Stimulated activated naive B cell treated with anti-CD40 and anti-IgM and Interleukin-4, amounts not matched to agents 10 μg/mL and 1 μg/mL and 100 μg/mL, for 72 hours (primary cell): ENCODE measurements at regions not wholly inside any gene's neighbourhood (a gene's known extent, or its start where the extent isn't known, plus 50 kb on each side); places are given as distances from the start of the nearest gene placed in this dataset.

Experiments
- ATAC-seq, 2 donors: fragments of 150-1000 bp; cut with Tn5 transposase; replicated peaks; 2 replicates each; pipeline ENCODE4 v1.10.0; 2021; ENCODE audit warnings: moderate library complexity in 1 of 2
- DNase-seq: peaks from one replicate; pipeline ENCODE4 v3.0.0; 2021
- H3K27ac Mint-ChIP-seq: one replicate; pipeline ENCODE4 v1.8.0; 2022; ENCODE audit warnings: mild to moderate bottlenecking, mixed read lengths
- H3K27me3 Mint-ChIP-seq, 2 donors: one replicate each; pipeline ENCODE4 v1.8.0; 2022; ENCODE audit warnings: mixed read lengths in 2 of 2
- H3K36me3 Mint-ChIP-seq, 2 donors: one replicate each; pipeline ENCODE4 v1.8.0; 2022; ENCODE audit warnings: mixed read lengths in 2 of 2, mild to moderate bottlenecking in 1 of 2
- H3K4me1 Mint-ChIP-seq, 2 donors: one replicate each; pipeline ENCODE4 v1.8.0; 2022; ENCODE audit warnings: mixed read lengths in 2 of 2, mild to moderate bottlenecking in 1 of 2
- H3K4me3 Mint-ChIP-seq, 2 donors: one replicate each; pipeline ENCODE4 v1.8.0; 2022; ENCODE audit warnings: mild to moderate bottlenecking in 2 of 2, mixed read lengths in 2 of 2, moderate library complexity in 1 of 2
- H3K9me3 Mint-ChIP-seq, 2 donors: one replicate each; pipeline ENCODE4 v1.8.0; 2022; ENCODE audit warnings: mixed read lengths in 2 of 2, mild to moderate bottlenecking in 1 of 2

DNA sequence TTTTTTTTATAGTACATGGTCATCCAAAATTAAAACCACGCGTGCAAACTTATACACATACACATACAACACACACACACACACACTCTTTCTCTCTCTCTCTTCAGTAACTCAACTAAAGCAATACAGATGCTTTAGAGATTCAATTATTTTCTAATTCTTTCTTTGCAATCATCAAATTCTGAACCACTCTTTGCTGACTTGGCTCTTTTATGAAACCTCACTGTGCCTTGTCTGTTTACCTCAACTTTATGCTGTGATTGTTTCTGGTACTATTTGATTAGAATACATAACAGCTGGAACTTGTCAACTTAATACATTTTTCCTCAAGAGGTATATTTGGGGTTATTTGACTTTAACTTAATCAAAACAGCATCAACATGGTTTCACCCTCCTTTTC lies 1309.7 kb downstream of the ROBO2 start:
- Mint-ChIP-seq H3K27me3 (no peaks in the 10 kb centered on the region), H3K27ac (no peak overlapping the region), H3K4me1 (no peaks in the 10 kb centered on the region), H3K4me3 (no peak overlapping the region), H3K36me3 (no peaks in the 10 kb centered on the region), H3K9me3 (peaks cover 0 to 4% of the 10 kb centered on the region in 2 donors)
- no peak for DNase-seq
- ATAC-seq, result no peak

DNA sequence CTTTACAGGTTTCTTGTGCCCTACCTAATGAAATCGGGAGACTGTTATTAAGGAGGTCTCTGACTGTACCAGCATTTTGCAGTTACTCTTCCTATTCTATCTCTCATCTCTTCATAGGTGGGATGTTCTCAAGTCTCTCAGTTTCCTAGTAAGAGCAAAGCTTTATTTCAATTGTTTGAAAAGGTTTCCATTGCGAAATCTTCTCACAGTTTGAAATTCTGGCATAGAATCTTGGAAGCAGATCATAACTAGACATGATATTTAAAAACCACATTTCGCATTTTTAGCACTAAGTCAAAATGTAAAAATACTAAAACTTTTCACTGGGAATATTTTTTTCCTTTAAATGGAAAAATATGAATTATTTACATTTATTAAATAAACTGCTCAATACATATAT lies 1311.4 kb downstream of the ROBO2 start:
- no peaks in the 10 kb centered on the region for H3K27me3 Mint-ChIP-seq
- no peak for ATAC-seq
- no peaks in the 10 kb centered on the region for H3K4me1 Mint-ChIP-seq
- H3K27ac Mint-ChIP-seq, result no peak overlapping the region
- H3K36me3 Mint-ChIP-seq, result no peaks in the 10 kb centered on the region
- peaks cover 0 to 8% of the 10 kb centered on the region in 2 donors for H3K9me3 Mint-ChIP-seq
- no peak overlapping the region for H3K4me3 Mint-ChIP-seq
- DNase-seq, result no peak

DNA sequence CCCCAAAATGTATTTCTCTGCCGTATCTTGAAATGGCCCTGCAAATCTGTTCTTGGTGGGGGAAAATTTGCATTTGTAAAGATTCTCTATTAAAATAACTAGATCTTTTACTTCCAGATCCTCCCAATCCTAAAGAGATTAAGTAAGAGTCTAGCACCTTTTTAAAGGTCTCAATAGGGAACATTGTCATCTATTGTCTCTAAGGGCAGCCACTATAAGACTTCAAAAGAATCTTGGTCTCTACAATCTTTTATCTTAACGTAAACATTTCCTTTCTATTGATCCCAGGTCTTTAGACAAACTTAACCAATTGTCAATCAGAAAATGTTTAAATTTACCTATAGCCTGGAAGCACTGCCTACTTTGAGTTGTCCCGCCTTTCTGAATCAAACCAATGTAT lies 1313.3 kb downstream of the ROBO2 start:
- no peak overlapping the region for H3K4me3 Mint-ChIP-seq
- ATAC-seq (no peak), DNase-seq (no peak)
- no peaks in the 10 kb centered on the region for H3K4me1 Mint-ChIP-seq
- no peak overlapping the region for H3K27ac Mint-ChIP-seq
- H3K27me3 Mint-ChIP-seq, result no peaks in the 10 kb centered on the region
- H3K36me3 Mint-ChIP-seq, result no peaks in the 10 kb centered on the region
- peaks cover 0 to 8% of the 10 kb centered on the region in 2 donors for H3K9me3 Mint-ChIP-seq

DNA sequence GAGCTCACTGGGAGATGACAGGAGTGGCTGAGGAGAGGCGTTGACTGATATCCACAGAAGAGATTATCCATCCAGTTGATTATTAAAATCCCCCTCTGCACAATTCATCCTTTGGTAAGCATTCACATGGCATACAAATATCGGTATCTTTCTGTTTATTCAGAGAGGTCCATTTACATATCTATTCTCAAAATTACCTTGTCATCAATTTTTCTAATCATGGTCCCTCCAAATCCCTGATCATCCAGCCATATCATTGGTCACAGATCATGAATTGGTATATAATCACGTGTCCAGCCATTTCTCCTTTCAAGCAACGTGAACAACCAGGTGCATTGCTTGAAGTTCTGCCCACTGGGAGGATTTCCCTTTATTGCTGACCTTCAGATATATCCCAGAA lies 1321.0 kb downstream of the ROBO2 start:
- Mint-ChIP-seq H3K4me1 (no peaks in the 10 kb centered on the region), H3K36me3 (no peaks in the 10 kb centered on the region), H3K27ac (no peak overlapping the region), H3K4me3 (no peak overlapping the region), H3K27me3 (no peaks in the 10 kb centered on the region), H3K9me3 (peaks cover 3 to 6% of the 10 kb centered on the region in 2 donors)
- no peak for ATAC-seq
- DNase-seq, result no peak

- Mint-ChIP-seq H3K4me1 (no peaks in the 10 kb centered on the region), H3K27ac (no peak overlapping the region), H3K4me3 (no peak overlapping the region), H3K9me3 (peaks cover 0 to 3% of the 10 kb centered on the region in 2 donors), H3K36me3 (no peaks in the 10 kb centered on the region), H3K27me3 (no peaks in the 10 kb centered on the region)
- no peak for ATAC-seq
- DNase-seq, result no peak
Observed at GRCh38 chr3:78368636-78369345, 1328.9 kb downstream of the ROBO2 start.

- ATAC-seq, result no peak
- Mint-ChIP-seq H3K9me3 (peaks cover 15 to 23% of the 10 kb centered on the region in 2 donors), H3K4me3 (no peak overlapping the region), H3K27me3 (no peaks in the 10 kb centered on the region), H3K4me1 (no peaks in the 10 kb centered on the region), H3K27ac (no peak overlapping the region), H3K36me3 (peaks cover 0 to 2% of the 10 kb centered on the region in 2 donors)
- DNase-seq, result no peak
Observed at GRCh38 chr3:78390221-78390620, 1350.3 kb downstream of the ROBO2 start.

- DNase-seq (no peak), ATAC-seq (no peak)
- H3K36me3 Mint-ChIP-seq, result no peaks in the 10 kb centered on the region
- peaks cover 2 to 11% of the 10 kb centered on the region in 2 donors for H3K9me3 Mint-ChIP-seq
- H3K4me3 Mint-ChIP-seq, result no peak overlapping the region
- H3K4me1 Mint-ChIP-seq, result no peaks in the 10 kb centered on the region
- no peaks in the 10 kb centered on the region for H3K27me3 Mint-ChIP-seq
- H3K27ac Mint-ChIP-seq, result no peak overlapping the region
Observed at GRCh38 chr3:78398401-78398800, 1358.5 kb downstream of the ROBO2 start.

- ATAC-seq (no peak), DNase-seq (no peak)
- Mint-ChIP-seq H3K36me3 (no peaks in the 10 kb centered on the region), H3K27me3 (no peaks in the 10 kb centered on the region), H3K27ac (no peak overlapping the region), H3K4me1 (no peaks in the 10 kb centered on the region), H3K9me3 (peaks cover 0 to under 1% of the 10 kb centered on the region in 2 donors), H3K4me3 (no peak overlapping the region)
Observed at GRCh38 chr3:78402720-78403119, 1362.8 kb downstream of the ROBO2 start.

DNA sequence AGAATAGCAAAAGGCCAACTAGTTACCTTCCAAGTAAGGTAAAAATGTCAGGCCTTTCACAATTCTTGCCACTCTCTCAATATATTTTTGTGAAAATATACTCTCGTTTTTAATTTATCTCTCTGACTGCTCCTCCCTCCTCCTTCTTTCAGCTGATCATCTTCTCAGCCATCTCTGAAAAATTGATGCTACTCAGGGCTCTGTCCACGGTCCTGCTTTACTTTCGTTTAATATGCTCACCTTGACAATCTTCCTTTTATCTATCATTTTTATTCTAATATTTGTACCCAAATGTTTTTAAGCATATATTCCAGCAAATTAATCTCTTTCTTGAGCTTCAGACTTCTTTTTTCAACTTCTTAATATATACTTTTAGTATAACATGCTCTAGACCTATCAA lies 1362.1 kb downstream of the ROBO1 start:
- H3K9me3 Mint-ChIP-seq, result no peaks in the 10 kb centered on the region
- ATAC-seq, result no peak
- H3K4me3 Mint-ChIP-seq, result no peak overlapping the region
- H3K27me3 Mint-ChIP-seq, result no peaks in the 10 kb centered on the region
- H3K4me1 Mint-ChIP-seq, result no peaks in the 10 kb centered on the region
- no peak overlapping the region for H3K27ac Mint-ChIP-seq
- H3K36me3 Mint-ChIP-seq, result no peaks in the 10 kb centered on the region
- DNase-seq, result no peak

DNA sequence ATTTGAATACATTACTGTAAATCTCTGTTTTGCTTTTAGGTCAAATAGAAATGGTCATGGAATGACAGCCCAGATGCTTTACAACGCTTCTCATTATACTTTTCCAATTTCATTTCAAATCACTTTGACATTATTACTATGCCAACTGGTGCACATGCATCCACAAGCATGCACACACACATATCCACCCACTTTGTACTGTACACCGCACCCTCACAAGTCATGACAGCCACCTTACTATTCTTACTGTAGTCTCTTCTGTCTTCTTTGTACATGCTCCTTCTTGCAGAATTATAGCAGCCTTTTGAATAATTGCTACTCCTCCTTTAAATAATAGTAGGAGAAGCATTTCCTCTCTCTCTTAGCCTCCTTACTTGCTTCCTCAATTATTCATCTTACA lies 1361.4 kb downstream of the ROBO1 start:
- no peak overlapping the region for H3K27ac Mint-ChIP-seq
- no peak overlapping the region for H3K4me3 Mint-ChIP-seq
- ATAC-seq, result no peak
- no peaks in the 10 kb centered on the region for H3K9me3 Mint-ChIP-seq
- no peaks in the 10 kb centered on the region for H3K36me3 Mint-ChIP-seq
- H3K4me1 Mint-ChIP-seq, result no peaks in the 10 kb centered on the region
- DNase-seq, result no peak
- no peaks in the 10 kb centered on the region for H3K27me3 Mint-ChIP-seq

DNA sequence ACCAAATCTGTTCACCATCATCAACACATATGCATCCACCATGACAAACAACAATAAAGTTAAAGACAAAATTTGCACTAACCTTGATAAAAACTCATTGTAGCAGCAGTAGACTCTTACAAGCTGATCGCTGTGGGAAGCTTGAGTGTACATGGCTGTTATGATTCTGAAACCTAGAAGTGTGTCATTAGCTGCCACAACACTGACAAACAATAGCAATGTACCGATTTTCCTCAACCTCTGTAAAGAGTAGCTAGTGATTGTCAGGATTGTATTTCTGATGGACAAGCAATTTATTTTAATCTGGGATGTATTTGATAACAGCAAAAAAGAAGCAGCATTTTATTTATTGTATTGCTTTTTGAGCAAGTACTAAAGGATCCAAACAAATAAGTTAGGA lies 1357.7 kb downstream of the ROBO1 start:
- Mint-ChIP-seq H3K4me3 (no peak overlapping the region), H3K4me1 (no peaks in the 10 kb centered on the region), H3K9me3 (no peaks in the 10 kb centered on the region), H3K27me3 (no peaks in the 10 kb centered on the region), H3K27ac (no peak overlapping the region), H3K36me3 (no peaks in the 10 kb centered on the region)
- DNase-seq (no peak), ATAC-seq (no peak)

GRCh38 chr3:78414261-78414660 lies 1353.5 kb downstream of the ROBO1 start:
- no peak for ATAC-seq
- Mint-ChIP-seq H3K9me3 (no peaks in the 10 kb centered on the region), H3K36me3 (no peaks in the 10 kb centered on the region), H3K4me1 (no peaks in the 10 kb centered on the region), H3K27ac (no peak overlapping the region), H3K4me3 (no peak overlapping the region), H3K27me3 (no peaks in the 10 kb centered on the region)
- no peak for DNase-seq

- no peak overlapping the region for H3K27ac Mint-ChIP-seq
- H3K4me1 Mint-ChIP-seq, result no peaks in the 10 kb centered on the region
- H3K27me3 Mint-ChIP-seq, result no peaks in the 10 kb centered on the region
- H3K36me3 Mint-ChIP-seq, result no peaks in the 10 kb centered on the region
- DNase-seq (no peak), ATAC-seq (no peak)
- H3K4me3 Mint-ChIP-seq, result no peak overlapping the region
- H3K9me3 Mint-ChIP-seq, result peaks cover 0 to 4% of the 10 kb centered on the region in 2 donors
Observed at GRCh38 chr3:78420611-78421010, 1347.2 kb downstream of the ROBO1 start.

DNA sequence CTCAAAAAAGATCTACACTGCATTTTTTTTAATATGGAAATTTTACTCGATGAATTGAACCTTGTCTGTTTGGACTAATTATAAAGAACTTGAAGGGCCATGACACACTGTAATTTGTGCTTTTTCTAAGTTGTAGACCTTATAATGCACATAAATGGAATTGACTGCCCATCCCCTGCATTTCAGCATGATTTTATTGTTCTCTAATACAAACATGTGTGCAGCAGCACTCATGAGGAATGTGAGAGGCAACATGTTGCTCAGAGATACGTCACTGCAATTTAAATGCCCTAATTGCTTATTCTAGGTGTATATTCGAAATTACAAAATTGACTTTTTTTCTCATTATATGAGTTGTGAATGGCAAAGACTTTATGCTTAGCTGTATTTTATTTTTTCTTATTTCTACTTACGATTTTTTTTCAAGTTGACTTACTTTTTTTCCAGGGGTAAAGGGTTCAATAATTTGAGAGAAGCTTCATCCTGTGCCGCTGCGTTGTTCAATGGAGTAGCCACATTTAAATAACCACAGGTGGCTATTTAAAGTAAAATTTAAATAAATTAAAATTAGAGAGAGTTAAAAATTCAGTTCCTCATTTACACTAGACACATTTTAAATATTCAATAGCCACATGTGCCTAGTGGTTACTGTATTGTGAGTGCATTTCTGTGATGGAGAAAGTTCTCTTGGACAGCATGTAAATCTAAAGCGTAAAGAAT lies 1346.4 kb downstream of the ROBO1 start:
- no peak for DNase-seq
- no peak overlapping the region for H3K4me3 Mint-ChIP-seq
- H3K4me1 Mint-ChIP-seq, result no peaks in the 10 kb centered on the region
- no peaks in the 10 kb centered on the region for H3K36me3 Mint-ChIP-seq
- H3K27ac Mint-ChIP-seq, result no peak overlapping the region
- H3K9me3 Mint-ChIP-seq, result peaks cover 0 to 4% of the 10 kb centered on the region in 2 donors
- ATAC-seq, result no peak
- H3K27me3 Mint-ChIP-seq, result no peaks in the 10 kb centered on the region

DNA sequence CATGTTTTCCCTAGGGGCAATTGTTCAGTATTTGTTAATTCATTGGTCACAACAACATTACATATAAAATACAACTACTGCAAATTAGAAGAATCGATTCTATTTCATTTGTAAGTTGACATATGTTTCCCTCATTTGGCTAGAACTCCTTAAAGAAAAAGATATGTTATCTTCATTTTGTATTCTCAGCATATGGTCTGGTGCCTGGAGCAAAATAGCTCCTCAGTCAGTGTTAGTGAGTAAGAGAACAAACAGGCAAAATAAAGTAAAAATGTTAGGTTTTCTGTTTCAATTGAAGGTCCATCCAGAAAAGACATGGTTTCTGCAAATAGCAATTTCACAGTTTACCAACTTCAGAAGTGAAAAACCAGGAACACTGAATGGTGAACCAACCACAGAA lies 1343.1 kb downstream of the ROBO1 start:
- H3K4me3 Mint-ChIP-seq, result no peak overlapping the region
- H3K9me3 Mint-ChIP-seq, result peaks cover 0 to 4% of the 10 kb centered on the region in 2 donors
- ATAC-seq, result no peak
- H3K27me3 Mint-ChIP-seq, result no peaks in the 10 kb centered on the region
- no peak for DNase-seq
- H3K4me1 Mint-ChIP-seq, result no peaks in the 10 kb centered on the region
- no peak overlapping the region for H3K27ac Mint-ChIP-seq
- no peaks in the 10 kb centered on the region for H3K36me3 Mint-ChIP-seq
